Pulmonary artery endothelial cell (primary cell): ENCODE measurements at regions not wholly inside any gene's neighbourhood (a gene's known extent, or its start where the extent isn't known, plus 50 kb on each side); places are given as distances from the start of the nearest gene placed in this dataset.
"Not testable (repeated sequence)": the region's sequence is repeated elsewhere in the genome, so short reads cannot be mapped to it uniquely, and the experiment has no call there.

Experiments used
- DNase-seq: peaks from one replicate; pipeline ENCODE4 v3.0.0-alpha.2; 2011; ENCODE audit warnings: low read depth, low spot score

- DNase-seq: no peak
Observed at GRCh38 chr10:130509881-130510689, 373.9 kb downstream of the GLRX3 start.

GRCh38 chr10:130510755-130511154 lies 374.6 kb downstream of the GLRX3 start:
- DNase-seq: no peak

DNA sequence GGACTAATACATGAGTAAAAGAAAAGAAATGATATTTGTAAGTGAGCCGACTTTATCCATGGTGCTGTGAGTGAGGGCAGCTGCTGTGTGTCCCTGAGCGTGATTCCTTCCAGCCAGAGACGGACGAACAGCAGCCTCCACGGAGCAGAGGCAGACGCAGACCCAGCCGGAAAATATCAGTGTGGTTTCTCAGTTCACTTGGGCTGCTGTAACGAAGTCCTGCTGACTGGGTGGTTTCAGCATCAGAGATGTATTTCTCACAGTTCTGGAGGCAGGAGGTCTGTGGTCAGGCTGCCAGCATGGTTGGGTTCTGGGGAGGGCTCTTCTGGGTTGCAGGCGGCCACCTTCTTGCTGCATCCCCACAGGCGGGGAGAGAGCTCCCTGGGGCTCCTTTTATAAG lies 375.6 kb downstream of the GLRX3 start:
- DNase-seq: no peak

DNA sequence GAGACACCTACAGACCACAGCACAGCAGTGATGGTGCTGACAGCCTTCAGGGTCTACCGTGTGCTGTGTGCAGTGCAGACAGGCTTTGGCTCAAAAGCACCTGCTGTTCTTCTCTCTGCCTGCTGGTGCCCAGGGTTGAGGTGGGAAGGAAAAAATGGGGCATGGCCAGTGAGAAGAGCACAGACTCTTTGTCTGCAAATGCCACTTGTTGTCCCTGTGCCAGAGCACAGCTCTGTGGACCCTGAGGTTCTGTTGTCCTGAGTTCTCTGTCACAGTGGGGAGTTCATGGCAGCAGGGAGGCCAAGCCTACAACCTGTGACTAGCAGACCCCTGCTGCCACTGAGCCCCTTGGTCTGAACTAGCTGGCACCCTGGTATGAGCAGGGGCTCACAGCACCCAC lies 376.7 kb downstream of the GLRX3 start:
- no peak for DNase-seq

GRCh38 chr10:130513686-130514476 lies 377.7 kb downstream of the GLRX3 start:
- DNase-seq: no peak

- DNase-seq: no peak
Observed at GRCh38 chr10:130515670-130516069, 379.5 kb downstream of the GLRX3 start.

DNA sequence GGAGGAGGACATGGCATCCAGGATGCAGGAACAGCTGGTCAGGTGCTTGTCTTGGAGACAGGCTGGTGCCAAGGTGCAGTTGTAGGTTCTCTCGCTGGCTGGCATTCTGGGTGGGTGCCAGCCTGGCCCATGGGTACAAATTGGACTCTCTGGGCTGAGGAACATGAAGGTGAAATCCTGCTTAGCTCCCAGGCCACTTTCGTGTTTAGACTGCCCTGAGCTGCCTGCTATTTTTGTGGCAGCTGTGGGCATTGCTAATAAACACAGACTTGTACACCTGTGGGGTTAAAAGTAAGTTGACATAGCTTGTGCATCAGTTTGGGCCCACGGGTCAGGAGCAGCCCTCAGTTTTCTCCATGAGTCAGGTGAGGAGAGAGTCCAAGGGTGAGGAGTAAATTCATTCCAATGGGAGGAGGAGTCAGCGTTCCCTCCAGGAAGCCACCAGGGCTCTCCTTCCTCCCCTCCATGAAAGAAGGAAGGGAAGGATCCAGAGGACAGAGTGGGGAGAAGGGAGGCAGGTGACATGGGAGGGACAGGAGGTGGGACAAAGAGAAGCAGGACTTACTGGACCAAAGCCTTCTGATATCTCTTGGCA lies 380.0 kb downstream of the GLRX3 start:
- DNase-seq: no peak

DNA sequence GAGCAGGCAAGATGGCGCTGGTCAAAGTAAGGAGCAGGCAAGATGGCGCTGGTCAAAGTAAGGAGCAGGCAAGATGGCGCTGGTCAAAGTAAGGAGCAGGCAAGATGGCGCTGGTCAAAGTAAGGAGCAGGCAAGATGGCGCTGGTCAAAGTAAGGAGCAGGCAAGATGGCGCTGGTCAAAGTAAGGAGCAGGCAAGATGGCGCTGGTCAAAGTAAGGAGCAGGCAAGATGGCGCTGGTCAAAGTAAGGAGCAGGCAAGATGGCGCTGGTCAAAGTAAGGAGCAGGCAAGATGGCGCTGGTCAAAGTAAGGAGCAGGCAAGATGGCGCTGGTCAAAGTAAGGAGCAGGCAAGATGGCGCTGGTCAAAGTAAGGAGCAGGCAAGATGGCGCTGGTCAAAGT lies 382.7 kb downstream of the GLRX3 start:
- not testable (repeated sequence) for DNase-seq

- DNase-seq: no peak
Observed at GRCh38 chr10:130519791-130520190, 383.6 kb downstream of the GLRX3 start.

- no peak for DNase-seq
Observed at GRCh38 chr10:130531312-130531711, 395.1 kb downstream of the GLRX3 start.

DNA sequence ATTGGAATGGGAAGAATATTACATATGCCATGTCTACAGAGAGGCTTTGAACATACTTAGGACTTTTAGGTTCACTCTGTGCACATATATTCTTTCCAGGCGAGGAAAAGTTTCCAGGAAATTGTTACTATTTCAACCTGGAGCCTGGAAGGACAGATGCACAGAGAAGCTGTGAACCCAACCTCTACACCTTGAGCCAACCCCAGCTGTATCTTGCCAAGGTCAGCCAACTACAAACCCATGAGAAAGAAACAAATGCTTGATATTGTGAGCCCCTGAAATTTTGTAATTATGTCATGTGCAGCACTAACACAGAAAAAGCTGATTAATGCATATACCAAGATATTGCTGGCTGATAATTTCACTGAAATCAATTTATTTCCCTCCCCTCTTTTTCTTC lies 404.9 kb downstream of the GLRX3 start:
- DNase-seq: no peak

GRCh38 chr10:130542761-130543160 lies 406.6 kb downstream of the GLRX3 start:
- DNase-seq: no peak

GRCh38 chr10:130543794-130544193 lies 407.6 kb downstream of the GLRX3 start:
- DNase-seq: no peak

GRCh38 chr10:130545122-130545521 lies 408.9 kb downstream of the GLRX3 start:
- no peak for DNase-seq

- no peak for DNase-seq
Observed at GRCh38 chr10:130545697-130546096, 409.5 kb downstream of the GLRX3 start.

GRCh38 chr10:130546841-130547240 lies 410.6 kb downstream of the GLRX3 start:
- no peak for DNase-seq

DNA sequence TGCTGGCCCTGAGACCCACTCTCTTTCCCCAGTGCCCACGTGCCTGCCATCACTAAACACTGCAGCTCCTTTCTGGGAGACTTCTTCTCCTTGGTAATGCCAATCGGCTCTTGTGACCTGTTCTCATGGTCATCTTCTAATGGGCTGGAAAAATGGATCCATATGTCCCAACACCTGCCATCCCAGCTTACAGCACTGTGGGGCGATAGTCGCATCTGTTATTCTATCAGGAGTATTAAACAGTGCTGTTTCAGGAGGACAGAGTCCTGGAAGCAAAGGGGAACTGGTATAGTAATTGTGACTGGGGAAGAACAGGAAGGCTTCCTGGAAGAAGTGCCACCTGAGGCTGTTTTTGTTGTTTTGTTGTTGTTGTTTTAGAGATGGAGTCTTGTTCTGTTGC lies 411.2 kb downstream of the GLRX3 start:
- DNase-seq: no peak

DNA sequence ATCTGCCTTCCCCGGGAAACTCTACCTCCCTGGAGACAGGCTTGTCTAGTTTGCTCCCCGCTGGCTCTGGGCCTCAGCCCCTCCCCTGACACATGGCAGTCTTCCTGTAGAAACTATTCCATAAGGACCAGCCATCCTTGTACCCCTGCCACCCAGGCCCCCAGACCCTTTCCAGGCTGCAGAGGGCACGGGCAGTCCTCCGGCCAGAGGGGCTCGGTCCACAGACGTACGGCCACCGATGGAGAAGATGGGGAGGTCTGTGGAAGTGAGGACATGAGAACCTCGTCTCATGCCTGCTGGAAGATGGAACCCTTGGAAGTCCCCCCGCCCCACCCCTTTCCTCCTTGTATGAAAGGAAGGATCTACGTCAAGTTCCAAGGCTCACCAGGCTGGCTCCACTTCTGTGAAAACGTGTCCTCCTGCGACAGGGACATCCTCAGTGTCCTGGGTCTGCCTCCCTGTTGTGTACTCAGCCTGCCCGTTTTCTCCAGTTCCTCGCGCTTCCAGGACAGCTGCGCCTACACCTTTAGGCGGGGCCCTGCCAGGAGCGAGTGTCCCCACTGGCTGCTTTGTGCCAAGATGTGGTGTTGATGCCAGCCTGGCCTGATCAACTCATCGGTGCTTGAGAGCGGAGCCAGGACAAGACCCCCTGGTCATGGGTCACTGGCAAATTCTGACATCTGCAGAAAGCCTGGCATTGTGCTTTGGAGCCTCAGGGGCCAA lies 414.9 kb downstream of the GLRX3 start:
- no peak for DNase-seq

DNA sequence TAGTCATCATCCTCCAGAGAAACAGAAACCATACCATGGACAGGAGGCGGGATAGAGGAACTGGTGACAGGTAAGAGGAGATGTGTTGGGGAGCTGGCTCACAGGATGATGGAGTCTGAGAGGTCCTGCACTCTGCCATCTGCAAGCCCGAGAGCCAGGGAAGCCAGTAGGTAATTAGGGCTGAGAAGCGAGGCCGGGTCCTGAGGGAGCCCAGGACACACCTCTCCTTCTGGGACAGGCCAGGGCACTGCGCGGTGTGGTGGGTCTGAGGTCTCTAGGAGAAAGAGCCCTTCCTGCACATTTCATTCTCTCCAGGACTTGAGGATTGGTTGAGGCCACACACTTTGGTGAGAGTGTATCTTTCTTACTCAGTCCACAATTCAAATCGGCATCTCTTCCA lies 415.5 kb downstream of the GLRX3 start:
- DNase-seq: no peak

GRCh38 chr10:130553826-130554225 lies 417.6 kb downstream of the GLRX3 start:
- DNase-seq: no peak

- DNase-seq: no peak
Observed at GRCh38 chr10:130554701-130555410, 418.7 kb downstream of the GLRX3 start.
